Vagina (tissue), 2 donors: ENCODE measurements at regions not wholly inside any gene's neighbourhood (a gene's known extent, or its start where the extent isn't known, plus 50 kb on each side); places are given as distances from the start of the nearest gene placed in this dataset.

Source experiments
- DNase-seq, 2 donors: peaks; one replicate each; pipeline ENCODE4 v3.0.0-alpha.2; 2017; ENCODE audit errors: extremely low spot score in 2 of 2
- H3K27ac ChIP-seq: fragments of 200-600 bp; sonication (generic); one replicate; pipeline ENCODE4 v1.5.1; 2019
- H3K27me3 ChIP-seq: fragments of 200-600 bp; sonication (generic); one replicate; pipeline ENCODE4 v1.5.1; 2019
- H3K36me3 ChIP-seq, 2 donors: fragments of 200-600 bp; sonication (generic); one replicate each; pipeline ENCODE4 v1.5.1; 2017 to 2019
- H3K4me1 ChIP-seq: fragments of 200-600 bp; sonication (generic); one replicate; pipeline ENCODE4 v1.5.1; 2019
- H3K4me3 ChIP-seq, 2 donors: fragments of 200-600 bp; sonication (generic); 1 replicate in 1 of 2; 2 replicates in 1 of 2; pipeline ENCODE4 v1.5.1; 2016 to 2019
- H3K9me3 ChIP-seq: fragments of 200-600 bp; sonication (generic); one replicate; pipeline ENCODE4 v1.5.1; 2019
- CTCF ChIP-seq, 3 experiments: fragments of 450-650 bp in 2 of 3; fragments of 200-600 bp in 1 of 3; sonication (generic) in 1 of 3; IDR thresholded peaks; one replicate each; pipeline ENCODE4 v1.5.1; 2017 to 2019; ENCODE audit warnings: antibody characterized with exemption in 3 of 3, mild to moderate bottlenecking in 2 of 3, moderate library complexity in 2 of 3
- POLR2A ChIP-seq, 2 donors: fragments of 450-650 bp; IDR thresholded peaks; one replicate each; pipeline ENCODE4 v1.6.1; 2017; ENCODE audit warnings: antibody characterized with exemption in 2 of 2, mild to moderate bottlenecking in 2 of 2, moderate library complexity in 2 of 2
- POLR2AphosphoS5 ChIP-seq, 2 donors: sonication (generic); formaldehyde crosslinking; IDR thresholded peaks; one replicate each; pipeline ENCODE4 v1.9.0; 2017; ENCODE audit warnings: antibody characterized with exemption in 2 of 2, mild to moderate bottlenecking in 2 of 2, low read depth in 1 of 2; ENCODE audit not compliant: insufficient read depth in 1 of 2
- intact Hi-C: fragments of 100-400 bp; cut with DNase I; formaldehyde crosslinking; loops from one replicate; pipeline ENCODE4 v1.15.1; 2023

- intact Hi-C loops = no loop called here
- H3K36me3 ChIP-seq = no peaks in the 10 kb centered on the region
- no peak overlapping the region for H3K27ac ChIP-seq
- no peak overlapping the region for H3K4me3 ChIP-seq
- no peak for DNase-seq
- H3K9me3 ChIP-seq = peaks cover 5% of the 10 kb centered on the region
- no peak for TF ChIP-seq POLR2A (IDR thresholded peaks at IDR 0.05)
- no peak for TF ChIP-seq CTCF (IDR thresholded peaks at IDR 0.05)
- no peak for TF ChIP-seq POLR2AphosphoS5 (IDR thresholded peaks at IDR 0.05; ENCODE audit: insufficient read depth in 1 of 2, low read depth in 1 of 2)
- H3K4me1 ChIP-seq = no peaks in the 10 kb centered on the region
- no peaks in the 10 kb centered on the region for H3K27me3 ChIP-seq
These were observed 446.9 kb downstream of the HAO1 start for GRCh38 chr20:7493311-7493710.

- no peak for DNase-seq
- intact Hi-C loops = loop anchor here (5.0 kb wide), 1 partner anchor 106 kb away; no protein-coding TSS in a partner anchor
- TF ChIP-seq CTCF (IDR thresholded peaks at IDR 0.05) = no peak
- no peak for TF ChIP-seq POLR2AphosphoS5 (IDR thresholded peaks at IDR 0.05; ENCODE audit: insufficient read depth in 1 of 2, low read depth in 1 of 2)
- TF ChIP-seq POLR2A (IDR thresholded peaks at IDR 0.05) = no peak
These were observed 443.8 kb downstream of the HAO1 start for GRCh38 chr20:7496394-7496991.

GRCh38 chr20:7497985-7498384, 442.3 kb downstream of the HAO1 start:
- H3K4me3 ChIP-seq = no peak overlapping the region
- no peaks in the 10 kb centered on the region for H3K27me3 ChIP-seq
- H3K9me3 ChIP-seq = peaks cover 5% of the 10 kb centered on the region
- H3K36me3 ChIP-seq = no peaks in the 10 kb centered on the region
- intact Hi-C loops = loop anchor here (5.0 kb wide), 1 partner anchor 104 kb away; no protein-coding TSS in a partner anchor
- DNase-seq = no peak
- no peak overlapping the region for H3K27ac ChIP-seq
- no peak for TF ChIP-seq CTCF (IDR thresholded peaks at IDR 0.05)
- no peak for TF ChIP-seq POLR2A (IDR thresholded peaks at IDR 0.05)
- no peak for TF ChIP-seq POLR2AphosphoS5 (IDR thresholded peaks at IDR 0.05; ENCODE audit: insufficient read depth in 1 of 2, low read depth in 1 of 2)
- H3K4me1 ChIP-seq = no peaks in the 10 kb centered on the region

More at GRCh38 chr20:7496394-7496991, 443.8 kb downstream of the HAO1 start:
- H3K4me1 ChIP-seq = no peaks in the 10 kb centered on the region
- H3K9me3 ChIP-seq = peaks cover 5% of the 10 kb centered on the region
- no peak overlapping the region for H3K27ac ChIP-seq
- H3K36me3 ChIP-seq = no peaks in the 10 kb centered on the region
- H3K4me3 ChIP-seq = no peak overlapping the region
- H3K27me3 ChIP-seq = no peaks in the 10 kb centered on the region

GRCh38 chr20:7499201-7499600, 441.1 kb downstream of the HAO1 start:
- Histone ChIP-seq H3K4me1 (peaks cover 1% of the 10 kb centered on the region), H3K36me3 (no peaks in the 10 kb centered on the region), H3K27me3 (no peaks in the 10 kb centered on the region), H3K9me3 (peaks cover 2% of the 10 kb centered on the region), H3K27ac (no peak overlapping the region), H3K4me3 (no peak overlapping the region)
- TF ChIP-seq POLR2A (IDR thresholded peaks at IDR 0.05) = no peak
- TF ChIP-seq CTCF (IDR thresholded peaks at IDR 0.05) = no peak
- TF ChIP-seq POLR2AphosphoS5 (IDR thresholded peaks at IDR 0.05; ENCODE audit: insufficient read depth in 1 of 2, low read depth in 1 of 2) = no peak
- intact Hi-C loops = loop anchor here (5.0 kb wide), 1 partner anchor 103 kb away; no protein-coding TSS in a partner anchor
- DNase-seq = no peak

GRCh38 chr20:7500231-7500663, 440.0 kb downstream of the HAO1 start:
- H3K27ac ChIP-seq = no peak overlapping the region
- H3K27me3 ChIP-seq = no peaks in the 10 kb centered on the region
- TF ChIP-seq POLR2AphosphoS5 (IDR thresholded peaks at IDR 0.05; ENCODE audit: insufficient read depth in 1 of 2, low read depth in 1 of 2) (no peak), CTCF (IDR thresholded peaks at IDR 0.05) (no peak)
- H3K36me3 ChIP-seq = no peaks in the 10 kb centered on the region
- H3K4me3 ChIP-seq = no peak overlapping the region
- DNase-seq = no peak
- intact Hi-C loops = no loop called here
- peaks cover 9% of the 10 kb centered on the region for H3K4me1 ChIP-seq
- H3K9me3 ChIP-seq = no peaks in the 10 kb centered on the region
